Hematopoietic multipotent progenitor cell treated with erythropoietin and hydrocortisone succinate and interleukin-3 and kit ligand, for 15 days (in vitro differentiated cells): ENCODE measurements at regions not wholly inside any gene's neighbourhood (a gene's known extent, or its start where the extent isn't known, plus 50 kb on each side); places are given as distances from the start of the nearest gene placed in this dataset.
"Not testable (repeated sequence)": the region's sequence is repeated elsewhere in the genome, so short reads cannot be mapped to it uniquely, and the experiment has no call there.

Source experiments
- DNase-seq: peaks from one replicate; pipeline ENCODE4 v3.0.0-alpha.2; 2015; ENCODE audit warnings: low spot score

DNA sequence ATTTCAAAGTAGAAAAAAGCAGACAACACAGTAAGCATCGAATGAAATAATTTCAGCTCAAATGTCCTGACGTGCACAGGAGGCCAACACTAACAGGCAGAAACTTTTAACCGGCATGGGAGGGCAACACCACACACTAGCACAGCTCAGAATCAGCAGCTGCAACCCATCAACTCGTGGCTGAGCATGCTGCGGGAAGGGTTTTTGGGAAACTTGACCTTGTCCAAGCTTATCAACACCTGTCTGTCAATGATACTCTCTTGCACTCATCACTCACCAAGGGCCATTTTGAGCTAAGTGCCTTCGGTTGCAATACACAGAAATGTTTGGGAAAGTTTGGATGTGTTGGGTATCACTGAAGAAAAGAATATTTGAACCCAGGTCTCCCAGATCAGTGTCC is 483.7 kb downstream of the TSHZ3 start:
- DNase-seq, result no peak

DNA sequence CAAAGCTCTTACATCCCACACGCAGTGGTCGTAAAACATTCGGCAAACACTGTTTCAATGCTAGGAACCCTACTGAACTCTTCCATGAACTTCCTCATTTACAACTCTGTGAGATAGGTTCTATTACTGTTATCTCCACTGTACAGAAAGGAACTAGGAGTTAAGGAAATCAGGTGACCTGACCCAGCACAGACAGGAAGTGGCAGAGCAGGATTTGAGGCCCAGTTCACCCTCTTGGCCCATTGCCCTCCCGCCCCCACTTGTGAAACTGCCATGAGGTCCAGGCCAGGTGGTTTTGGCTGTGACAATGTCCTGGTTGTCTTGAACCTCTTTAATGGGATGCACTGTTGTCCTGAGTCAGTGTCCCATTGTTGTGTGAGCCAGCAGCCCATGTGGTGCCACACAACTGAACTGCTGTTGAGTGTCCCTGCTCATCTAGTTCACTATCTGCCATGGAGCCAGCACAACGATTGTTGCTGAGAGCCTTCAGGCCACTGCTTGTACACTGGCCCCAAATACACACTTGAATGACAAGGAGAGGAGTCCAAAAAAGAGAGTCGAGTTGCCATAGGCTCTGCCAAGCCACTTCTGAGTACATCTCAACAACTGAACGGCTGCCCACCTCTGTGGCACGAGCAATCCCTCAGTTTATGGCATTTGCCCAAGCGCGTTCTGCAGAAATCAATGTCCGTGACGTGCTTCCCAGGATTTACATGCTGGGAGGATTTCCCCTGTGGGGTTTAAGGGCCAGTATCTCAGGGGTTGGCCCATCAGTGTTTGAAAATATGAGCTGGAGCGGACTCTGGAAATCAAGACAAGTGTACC is 484.6 kb downstream of the TSHZ3 start:
- DNase-seq, result no peak

DNA sequence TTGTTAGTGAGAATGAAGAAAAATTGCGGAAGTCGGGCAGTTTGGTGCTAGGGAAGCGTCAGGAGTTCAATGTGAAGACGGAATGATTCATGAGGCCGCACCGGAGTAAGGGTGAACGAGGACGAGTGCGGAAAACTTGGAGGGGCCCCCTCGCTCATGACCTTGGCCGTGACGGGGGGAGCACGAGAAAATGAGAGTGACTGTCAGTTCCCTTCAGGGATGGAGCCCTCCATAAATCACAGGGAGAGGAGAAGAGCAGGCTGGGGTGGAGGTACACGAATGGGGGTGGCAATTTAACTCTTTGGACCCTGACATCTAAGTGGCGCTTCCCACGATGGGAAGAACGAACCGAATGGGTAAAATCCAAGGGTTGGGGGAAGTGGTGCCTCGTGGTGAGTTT is 486.4 kb downstream of the TSHZ3 start:
- DNase-seq, result no peak

DNA sequence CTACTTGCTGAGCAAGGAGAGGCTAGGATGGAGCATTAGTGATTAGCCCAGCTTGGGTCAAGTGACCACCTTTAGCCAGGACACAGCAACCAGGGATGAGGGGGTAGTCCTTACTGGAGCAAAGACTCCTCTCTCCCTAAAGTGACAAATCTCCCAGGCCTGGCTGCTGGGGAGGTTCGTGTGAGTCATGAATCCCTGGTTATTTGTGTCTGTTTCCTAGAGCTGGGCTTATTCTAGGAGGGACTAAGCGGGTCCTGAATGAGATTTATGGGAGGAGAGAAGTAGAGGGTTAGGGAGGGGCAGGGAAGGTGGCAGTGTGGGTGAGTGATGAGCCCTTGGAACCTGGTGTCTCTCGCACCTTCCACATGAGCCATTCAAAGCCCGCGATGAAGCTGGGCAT is 487.3 kb downstream of the TSHZ3 start:
- DNase-seq, result no peak

DNA sequence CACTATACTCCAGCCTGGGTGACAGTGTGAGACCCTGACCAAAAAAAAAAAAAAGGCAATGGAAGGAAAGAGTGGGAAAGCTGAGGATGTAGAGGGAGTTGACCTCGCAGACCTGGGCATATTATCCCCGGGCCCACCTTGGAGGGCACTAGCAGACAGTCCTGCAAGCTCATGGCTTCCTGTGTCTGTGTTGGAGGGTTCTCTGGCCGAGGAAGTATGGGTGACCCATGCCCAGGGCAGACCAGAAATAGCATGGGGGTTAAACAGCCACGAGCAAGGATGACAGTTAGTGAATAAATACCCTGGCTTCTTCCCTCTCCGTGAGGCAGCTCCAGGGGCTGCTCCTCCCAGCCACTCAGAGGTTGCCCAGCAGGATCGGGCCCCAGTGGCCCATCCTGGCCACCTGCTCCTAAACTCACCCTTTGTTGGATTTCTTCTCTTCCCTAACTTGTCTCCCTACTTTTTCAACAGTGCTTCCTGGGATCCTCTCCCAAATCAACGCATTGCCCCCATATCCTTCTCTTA is 485.8 kb downstream of the ZNF536 start:
- DNase-seq, result no peak

DNA sequence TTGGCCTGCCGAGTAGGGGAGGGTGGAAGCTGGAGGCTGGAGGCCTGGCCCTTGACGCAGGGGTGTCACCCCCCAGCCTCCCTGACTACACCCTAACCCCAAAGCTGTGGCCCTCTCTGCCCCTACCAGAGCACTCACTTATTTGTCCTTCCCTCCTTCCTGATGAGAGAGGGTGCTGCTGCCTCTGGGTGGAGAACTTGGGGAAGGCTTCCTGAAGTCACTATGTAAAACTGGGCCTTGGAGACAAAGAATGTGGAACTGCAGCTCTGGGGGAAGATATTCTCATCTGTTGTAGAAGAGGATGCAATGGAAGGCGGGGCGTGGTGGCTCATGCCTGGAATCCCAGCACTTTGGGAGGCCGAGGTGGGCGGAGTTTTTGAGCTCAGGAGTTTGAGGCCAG is 485.2 kb downstream of the ZNF536 start:
- DNase-seq, result no peak

DNA sequence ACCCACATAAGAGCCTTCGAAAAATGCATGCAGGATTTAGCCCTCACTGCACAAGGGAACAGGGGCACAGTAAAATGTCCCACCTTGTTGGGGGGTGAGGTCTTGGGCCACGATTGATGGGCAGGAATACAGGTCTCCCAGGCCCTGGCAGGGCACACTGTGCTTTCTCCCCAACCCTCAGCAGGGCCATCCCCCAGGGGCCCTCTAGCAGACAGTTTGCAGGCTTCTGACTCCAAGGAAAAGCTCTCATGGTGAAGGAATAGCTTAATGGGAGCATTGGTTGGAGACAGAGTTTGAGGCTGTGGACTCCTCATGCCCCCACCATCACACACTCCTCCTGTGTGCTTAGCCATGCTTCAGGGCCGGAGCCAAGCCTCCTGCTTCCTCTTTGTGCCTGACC is 484.6 kb downstream of the ZNF536 start:
- DNase-seq, result no peak

DNA sequence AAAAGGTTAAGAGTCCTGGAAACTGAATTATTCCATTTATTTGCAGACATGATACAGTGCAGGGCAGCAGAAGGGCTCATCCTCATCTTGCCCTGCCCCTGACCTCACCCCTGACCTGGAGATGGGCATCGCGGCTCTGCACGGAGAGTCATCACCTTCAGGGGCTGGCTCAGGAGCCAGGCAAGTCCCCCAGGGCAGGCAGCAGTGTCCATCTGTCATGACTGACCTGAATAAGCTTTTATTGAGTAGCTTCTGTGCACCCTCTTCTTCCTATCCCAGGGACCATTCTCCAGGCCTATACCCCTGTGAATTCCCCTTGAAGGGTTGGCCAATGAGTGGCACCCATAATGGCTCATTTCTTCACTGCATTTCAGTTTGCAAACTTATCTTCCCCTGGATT is 484.2 kb downstream of the ZNF536 start:
- no peak for DNase-seq

DNA sequence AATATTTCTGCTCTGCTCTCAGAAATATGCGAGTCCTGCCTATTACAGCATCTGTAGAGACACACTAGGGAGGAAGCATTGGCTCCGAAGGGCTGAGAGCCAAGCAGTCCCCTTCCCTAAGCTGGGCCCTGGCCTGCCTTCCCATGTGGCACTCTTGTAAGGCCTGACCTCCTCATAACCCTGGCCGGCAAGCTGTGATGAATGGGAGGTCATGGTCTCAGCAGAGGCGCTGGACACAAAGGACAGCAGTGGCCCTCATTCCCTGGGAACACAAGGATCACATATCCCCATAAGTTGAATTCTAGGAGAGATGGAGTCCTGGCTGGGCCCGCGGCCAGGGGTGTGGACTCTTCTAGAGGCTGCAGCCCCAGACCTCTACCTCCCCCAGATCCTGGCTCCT is 483.3 kb downstream of the ZNF536 start:
- DNase-seq, result no peak

DNA sequence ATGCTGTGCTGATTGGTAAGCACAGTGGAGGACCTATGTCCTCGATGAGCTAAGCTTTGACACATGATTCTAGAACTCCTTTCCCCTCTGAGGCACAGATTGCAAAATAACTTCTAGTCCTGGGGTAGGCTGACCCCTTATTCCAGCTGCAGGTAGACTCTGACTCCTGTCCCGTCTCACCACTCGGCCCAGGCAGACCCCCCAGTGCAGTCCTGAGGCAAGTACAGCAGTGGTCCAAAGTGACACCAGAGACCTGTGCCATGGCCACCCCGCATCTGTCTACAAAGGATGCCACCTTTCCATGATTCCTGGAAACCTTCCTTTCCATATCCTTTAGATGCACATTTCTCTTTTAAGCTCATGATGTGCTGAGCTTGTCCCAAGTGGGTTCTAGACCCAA is 482.5 kb downstream of the ZNF536 start:
- DNase-seq, result no peak

DNA sequence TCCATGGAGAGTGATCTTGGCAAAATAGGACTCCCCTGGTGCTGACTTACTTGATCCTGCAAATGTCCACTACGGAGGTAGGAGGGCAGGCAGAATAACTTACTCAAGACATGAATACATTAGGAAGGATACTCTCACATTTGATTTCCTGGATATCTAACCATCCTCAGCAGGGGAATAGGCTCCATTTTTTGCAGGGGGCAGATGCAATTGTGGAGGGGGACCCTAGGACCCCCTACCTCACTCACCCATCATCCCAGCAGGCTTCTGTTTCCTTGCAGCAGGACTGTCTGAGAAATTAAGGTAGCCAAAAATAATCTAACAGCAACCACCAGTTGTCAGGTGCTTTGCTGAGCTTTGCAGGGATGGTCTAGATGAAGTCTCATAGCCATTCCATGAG is 482.0 kb downstream of the ZNF536 start:
- no peak for DNase-seq

DNA sequence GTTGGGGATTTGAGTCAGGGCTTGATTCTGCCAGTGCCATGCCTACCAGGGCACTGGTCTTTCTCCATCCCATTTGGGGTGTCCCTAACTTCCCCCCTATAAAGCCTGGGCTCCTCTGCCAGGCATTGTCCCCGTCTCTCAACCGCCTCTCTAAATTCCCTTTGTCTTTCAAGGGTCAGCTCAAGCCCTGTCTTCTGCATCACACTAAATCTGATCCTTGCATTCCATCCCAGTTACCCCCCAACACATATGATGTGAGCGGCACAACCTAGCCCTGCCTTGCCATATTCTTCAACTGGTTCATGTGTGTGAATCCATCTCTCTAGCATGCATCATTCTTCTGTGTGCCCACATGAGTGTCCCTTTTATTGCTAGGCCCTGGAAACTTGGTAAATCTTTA is 480.9 kb downstream of the ZNF536 start:
- DNase-seq, result no peak

DNA sequence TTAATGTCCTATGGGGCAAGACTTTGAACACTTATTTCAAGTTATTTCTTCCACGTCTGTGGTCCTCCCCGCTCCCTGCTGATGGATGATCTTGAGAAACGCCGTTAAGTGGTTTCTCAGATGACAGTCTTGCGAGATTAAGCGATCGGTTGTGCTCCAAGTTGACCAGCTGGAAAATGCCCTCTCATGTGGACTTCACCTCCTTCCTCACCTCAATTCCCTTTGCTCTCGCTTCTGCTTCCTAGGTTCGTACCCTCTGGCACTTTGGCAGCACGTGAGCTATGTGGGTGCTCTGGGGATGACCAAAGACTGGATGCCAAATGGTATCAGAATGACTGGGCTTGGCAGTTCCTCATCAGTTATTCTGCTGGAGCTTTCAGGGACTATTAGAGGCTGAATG is 480.0 kb downstream of the ZNF536 start:
- DNase-seq, result no peak

DNA sequence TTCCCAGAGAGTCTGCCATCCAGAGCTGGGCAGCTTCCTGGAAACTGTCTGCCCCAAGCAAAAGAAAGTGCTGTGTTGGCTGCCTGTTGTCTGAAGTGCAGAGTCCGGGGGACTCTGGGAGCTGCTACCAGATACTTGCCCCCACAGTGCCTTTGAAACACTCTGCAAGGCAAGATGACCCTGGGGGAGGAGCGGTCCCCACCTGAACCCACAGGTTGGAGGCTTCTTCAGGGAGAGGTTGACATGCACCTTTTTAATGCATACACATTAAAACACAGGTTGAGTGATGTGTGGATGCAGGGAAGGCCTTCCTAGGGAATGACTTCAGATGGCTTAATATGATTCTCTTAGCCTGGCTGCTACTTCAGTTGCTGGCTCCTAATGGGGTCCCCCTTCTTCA is 479.5 kb downstream of the ZNF536 start:
- DNase-seq, result no peak

DNA sequence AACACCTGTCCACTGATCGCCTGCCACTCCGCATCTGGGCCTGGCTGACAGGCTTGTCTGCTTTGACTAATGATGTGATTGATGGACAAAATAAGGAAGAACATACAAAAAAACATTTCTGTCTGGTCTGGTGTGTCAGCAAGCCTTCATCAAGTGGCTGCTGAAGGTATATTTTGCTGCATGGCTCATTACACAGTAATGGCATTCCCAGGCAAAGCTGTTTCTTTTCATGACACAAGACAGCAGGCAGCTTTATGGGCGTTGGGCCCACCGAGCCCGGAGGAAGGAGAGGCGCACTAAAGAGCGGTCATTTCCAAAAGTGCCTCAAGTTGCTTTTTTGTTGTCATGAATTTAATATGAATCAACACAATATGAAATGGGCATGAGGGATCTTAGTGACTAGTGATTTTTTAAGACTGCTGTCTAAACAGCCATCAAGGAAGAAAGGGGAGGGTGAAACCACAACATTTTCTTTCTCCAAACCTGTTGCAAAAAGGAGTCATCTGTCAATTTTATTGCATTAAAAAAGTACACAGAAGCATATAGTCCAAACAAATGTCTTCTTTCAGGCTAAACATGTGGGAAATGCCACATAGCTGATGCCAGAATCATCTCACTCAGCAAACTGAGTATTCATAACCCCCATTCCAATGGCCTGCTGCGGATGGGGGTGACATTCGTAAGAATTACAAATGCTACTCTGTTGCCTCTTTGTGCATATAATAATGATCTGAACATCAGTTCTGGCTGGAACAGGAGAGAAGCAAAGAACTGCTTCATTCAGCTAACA is 476.6 kb downstream of the ZNF536 start:
- no peak for DNase-seq

DNA sequence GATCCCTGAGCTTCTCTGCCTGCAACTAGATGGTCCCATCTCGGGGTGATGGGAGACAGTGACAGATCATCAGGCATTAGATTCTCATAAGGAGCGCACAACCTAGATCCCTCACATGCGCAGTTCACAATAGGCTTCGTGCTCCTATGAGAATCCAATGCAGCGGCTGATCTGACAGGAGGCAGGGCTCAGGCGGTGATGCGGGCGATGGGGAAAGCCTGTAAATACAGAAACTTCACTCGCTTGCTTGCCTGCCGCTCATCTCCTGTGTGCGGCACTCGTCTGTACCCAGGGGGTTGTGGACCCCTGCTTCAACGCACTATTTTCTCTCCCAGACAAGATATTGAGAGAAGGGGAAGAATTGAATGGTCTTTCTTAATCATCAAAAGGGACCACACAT is 473.9 kb downstream of the ZNF536 start:
- no peak for DNase-seq

DNA sequence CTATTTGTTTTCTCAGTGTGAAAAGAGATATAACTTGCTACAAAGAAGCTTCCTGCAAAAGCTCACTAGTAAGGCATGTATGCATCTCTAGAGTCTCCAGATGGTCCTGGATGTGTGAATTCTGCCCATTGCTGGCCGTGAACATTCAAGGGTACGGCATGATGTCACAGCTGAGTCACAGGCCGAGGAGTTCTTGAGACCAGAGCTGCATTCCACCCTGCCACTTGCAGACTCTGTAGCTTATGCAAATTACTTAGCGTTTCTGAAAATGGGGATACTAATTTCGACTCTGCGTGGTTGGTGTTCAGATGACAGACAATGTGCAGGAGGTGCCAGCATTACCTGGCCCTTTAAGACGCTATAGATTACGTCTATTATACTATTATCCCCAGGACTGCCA is 470.7 kb downstream of the ZNF536 start:
- DNase-seq, result no peak

DNA sequence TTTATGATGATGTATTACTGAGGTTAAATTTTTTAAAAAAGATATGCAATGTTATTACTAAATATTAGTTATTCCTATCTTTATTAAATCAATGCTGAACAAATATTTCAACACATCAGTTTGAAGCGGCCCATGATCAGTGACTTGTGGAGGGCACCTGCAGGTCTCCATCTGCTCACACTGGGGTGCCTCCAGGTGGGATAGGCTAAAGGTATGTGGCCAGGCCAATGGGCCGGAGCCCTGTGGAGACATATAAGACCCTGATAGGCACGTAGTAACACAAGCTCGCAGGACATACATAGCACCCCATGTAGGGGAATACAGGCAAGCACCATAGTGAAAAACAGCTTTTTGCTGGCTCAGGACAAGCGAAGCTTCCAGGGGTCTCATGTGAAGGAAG is 469.8 kb downstream of the ZNF536 start:
- no peak for DNase-seq

DNA sequence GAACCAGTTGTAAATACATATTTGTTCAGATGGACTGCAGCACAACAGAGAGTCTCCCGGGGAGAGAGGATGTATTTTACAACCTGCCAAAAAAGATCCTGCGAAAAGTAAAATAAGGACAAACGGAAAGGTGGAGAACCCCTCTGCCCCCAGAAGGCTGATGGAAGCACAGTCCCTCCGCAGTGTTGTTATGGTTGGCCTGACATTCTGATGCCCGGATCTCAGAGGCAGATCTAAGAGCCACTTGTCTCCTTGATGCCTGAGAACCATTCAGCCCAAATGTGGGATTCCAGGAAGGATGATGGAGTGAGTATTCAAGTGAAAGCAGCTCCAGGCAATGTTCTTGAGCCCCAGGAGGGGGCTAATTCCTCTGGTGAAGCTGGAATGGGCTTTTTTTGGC is 458.7 kb downstream of the ZNF536 start:
- DNase-seq, result no peak

DNA sequence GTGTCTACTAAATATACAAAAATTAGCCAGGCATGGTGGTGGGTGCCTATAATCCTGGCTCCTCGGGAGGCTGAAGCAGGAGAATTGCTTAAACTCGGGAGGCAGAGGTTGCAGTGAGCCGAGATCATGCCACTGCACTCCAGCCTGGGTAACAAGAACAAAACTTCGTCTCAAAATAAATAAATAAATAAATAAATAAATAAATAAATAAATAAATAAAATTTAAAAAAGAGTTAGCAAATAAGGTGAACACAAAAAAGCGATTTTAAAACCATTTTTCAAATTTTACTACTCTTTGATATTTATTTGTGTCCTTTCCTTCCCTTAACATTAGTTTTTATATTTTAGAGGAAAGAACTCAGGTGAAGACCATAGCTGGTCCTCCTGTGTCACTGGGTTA is 453.3 kb downstream of the ZNF536 start:
- DNase-seq, result not testable (repeated sequence)

DNA sequence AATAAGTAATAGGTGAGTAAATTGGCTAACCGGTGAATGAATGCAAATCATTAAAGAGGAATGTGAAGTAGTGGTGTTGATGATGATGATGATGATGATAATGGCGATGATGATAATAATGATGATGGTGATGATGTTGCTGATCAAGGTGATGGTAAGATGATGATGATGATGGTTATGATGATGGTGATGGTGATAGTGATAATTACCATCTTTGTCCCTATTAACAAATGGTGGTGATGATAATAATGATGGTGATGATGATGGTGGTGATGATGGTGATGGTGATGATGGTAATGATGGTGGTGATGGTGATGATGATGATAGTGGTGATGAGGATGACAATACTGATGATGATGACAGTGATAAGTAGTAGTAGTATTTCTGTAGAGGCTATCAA is 452.6 kb downstream of the ZNF536 start:
- DNase-seq, result no peak

DNA sequence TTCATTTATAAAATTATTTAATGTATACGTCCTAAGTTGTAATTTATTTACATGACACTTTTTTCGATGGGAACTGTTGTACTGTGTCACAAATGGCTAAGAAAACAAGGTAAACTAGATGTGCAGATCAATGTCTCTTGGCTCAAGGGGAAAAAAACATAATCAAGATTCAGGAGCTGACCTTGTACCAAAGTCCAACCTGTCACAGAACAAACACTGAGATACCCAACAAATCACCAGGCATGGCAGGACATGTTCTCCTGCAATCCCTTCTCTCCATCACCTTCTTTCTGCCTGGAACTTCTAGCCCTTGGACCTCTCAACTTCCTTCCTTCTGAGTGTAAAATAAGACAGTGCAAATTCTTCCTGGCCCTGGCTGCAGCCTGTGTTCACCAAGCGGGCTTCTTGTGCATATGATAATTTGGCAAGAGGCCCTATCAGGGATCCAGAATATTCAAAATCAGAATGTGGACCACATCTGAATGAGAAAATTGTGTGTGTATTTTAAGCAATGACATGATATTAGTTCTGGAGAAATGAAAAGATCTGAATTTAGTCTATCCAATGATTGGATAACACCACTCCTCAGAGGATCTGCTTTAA is 445.9 kb downstream of the ZNF536 start:
- DNase-seq, result no peak

DNA sequence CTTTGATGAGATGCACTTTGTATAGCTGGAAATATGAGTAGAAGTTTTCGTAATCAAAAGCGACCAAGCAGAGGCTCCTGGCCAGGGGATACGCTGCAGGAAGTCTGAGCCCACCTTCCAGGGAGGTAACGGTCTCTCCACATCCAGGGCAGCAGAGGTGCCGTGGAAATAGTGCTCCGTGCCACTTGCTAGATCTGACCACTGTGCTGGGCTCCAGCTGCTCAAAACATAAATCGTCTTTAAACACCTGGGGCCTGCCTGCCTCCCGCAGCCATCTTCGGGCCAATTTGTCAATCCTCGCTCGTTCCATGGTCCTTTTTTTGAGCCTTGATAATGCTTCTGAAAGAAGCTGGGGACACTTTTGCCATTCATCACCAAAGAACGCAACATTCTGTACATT is 445.0 kb downstream of the ZNF536 start:
- no peak for DNase-seq
